SU-DHL-6 (cell line): ENCODE measurements at regions not wholly inside any gene's neighbourhood (a gene's known extent, or its start where the extent isn't known, plus 50 kb on each side); places are given as distances from the start of the nearest gene placed in this dataset.

ENCODE experiments used
- CTCF ChIP-seq: fragments of 200-600 bp; sonication (generic); IDR thresholded peaks from one replicate; pipeline ENCODE4 v1.5.1; 2017; ENCODE audit warnings: antibody characterized with exemption, mild to moderate bottlenecking, low read length, moderate library complexity; ENCODE audit not compliant: insufficient read depth, poor library complexity, severe bottlenecking
- EZH2phosphoT487 ChIP-seq: fragments of 200-600 bp; sonication (generic), shearing (Covaris generic); conservative IDR thresholded peaks from 2 replicates; pipeline ENCODE4 v1.6.1; 2018; ENCODE audit warnings: mild to moderate bottlenecking, antibody characterized with exemption, low read length, moderate library complexity, mixed read lengths

GRCh38 chr3:161740421-161740820 lies 243.8 kb downstream of the OTOL1 start:
- TF ChIP-seq EZH2phosphoT487 (no peak), CTCF (no peak)
